ENCODE measurements at regions not wholly inside any gene's neighbourhood (a gene's known extent, or its start where the extent isn't known, plus 50 kb on each side); places are given as distances from the start of the nearest gene placed in this dataset.
A peak's percentile ranks its signal among the peaks of the same experiment; 100 is the strongest.

DNA sequence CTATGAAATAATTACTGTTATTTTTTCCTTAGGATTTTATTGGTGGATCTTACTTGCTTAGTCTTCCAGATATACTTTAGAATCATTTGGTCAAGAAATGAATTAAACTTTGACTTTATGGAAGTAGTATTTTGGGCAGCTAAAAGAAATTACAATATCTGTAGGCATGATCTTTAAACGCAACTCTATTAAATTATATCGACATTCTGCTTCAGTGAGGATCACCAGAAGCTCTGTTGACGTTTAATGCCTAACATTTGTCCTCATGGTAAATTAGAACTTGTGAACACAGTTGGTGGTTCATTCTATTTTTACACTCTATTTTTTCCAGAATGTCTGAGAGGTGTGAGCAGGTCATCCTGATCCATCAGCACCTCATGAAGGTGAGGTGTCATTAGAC, 211.6 kb downstream of the TMEM167A start:
- no peak for DNase-seq (ENCODE audit: extremely low read depth, low read depth)
- TF ChIP-seq, protein P1, sequence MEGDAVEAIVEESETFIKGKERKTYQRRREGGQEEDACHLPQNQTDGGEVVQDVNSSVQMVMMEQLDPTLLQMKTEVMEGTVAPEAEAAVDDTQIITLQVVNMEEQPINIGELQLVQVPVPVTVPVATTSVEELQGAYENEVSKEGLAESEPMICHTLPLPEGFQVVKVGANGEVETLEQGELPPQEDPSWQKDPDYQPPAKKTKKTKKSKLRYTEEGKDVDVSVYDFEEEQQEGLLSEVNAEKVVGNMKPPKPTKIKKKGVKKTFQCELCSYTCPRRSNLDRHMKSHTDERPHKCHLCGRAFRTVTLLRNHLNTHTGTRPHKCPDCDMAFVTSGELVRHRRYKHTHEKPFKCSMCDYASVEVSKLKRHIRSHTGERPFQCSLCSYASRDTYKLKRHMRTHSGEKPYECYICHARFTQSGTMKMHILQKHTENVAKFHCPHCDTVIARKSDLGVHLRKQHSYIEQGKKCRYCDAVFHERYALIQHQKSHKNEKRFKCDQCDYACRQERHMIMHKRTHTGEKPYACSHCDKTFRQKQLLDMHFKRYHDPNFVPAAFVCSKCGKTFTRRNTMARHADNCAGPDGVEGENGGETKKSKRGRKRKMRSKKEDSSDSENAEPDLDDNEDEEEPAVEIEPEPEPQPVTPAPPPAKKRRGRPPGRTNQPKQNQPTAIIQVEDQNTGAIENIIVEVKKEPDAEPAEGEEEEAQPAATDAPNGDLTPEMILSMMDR (IDR thresholded peaks at IDR 0.05; ENCODE audit: low read depth, low read length) = no peak

DNA sequence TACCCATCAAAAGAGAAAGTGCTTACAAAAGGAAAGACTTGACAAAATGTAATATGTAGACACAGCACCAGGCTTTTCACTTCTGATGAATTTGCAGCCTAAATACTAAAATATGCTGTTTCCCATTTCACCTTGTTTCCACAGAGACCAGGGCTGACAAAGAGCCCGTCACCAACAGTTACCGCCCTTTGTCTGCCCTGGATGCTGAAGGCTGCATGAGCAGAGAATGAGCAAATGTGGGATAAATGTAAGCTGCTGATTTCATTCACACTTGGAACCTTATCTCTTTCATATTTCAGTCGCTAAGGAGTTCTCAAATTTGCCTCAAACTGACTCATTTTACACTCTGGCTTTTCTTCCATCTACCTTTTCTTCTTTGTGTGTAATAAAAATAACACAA, 213.9 kb downstream of the TMEM167A start:
- TF ChIP-seq, protein P1 (IDR thresholded peaks at IDR 0.05; ENCODE audit: low read depth, low read length) = no peak
- no peak for DNase-seq (ENCODE audit: extremely low read depth, low read depth)

DNA sequence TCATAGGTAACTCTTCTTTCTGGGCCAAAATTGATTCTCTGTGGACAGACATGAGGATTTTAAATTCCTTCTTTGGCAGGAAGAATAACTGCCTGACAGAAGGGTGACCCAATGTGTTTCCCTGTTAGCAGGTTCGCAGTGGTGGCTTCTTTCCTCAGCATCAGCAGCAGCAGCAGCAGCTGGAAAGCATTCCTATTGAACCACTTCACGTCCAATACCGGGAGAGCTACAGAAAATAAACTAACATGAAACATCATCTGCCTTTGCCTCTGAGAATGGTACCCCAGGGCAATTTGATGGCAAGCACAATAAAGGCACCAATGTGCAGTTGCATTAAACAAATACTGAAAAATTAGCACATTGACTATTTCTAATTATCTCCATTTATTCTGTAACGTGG, 214.5 kb downstream of the TMEM167A start:
- DNase-seq (ENCODE audit: extremely low read depth, low read depth) = no peak
- TF ChIP-seq, protein P1 (IDR thresholded peaks at IDR 0.05; ENCODE audit: low read depth, low read length) = no peak

DNA sequence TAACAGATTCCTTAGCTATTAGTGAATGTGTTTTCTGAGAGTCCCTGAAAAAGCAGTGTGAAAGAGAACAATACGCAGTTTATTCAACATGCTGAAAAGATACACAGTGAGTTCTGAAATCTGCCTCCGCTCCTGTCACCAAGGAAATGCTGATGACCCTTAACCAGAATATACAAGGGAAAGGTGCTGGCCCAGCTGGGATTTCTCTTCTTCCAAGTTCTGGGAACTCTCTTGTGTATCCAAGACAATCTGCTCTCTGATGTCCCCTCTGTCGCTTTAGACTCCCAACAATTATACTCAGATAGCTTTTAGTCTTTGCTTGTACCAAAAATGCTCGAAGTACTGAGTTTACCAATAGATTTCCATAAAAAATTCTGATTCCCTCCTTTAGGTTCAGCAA, 214.9 kb downstream of the TMEM167A start:
- TF ChIP-seq, protein P1 (IDR thresholded peaks at IDR 0.05; ENCODE audit: low read depth, low read length) = no peak
- no peak for DNase-seq (ENCODE audit: extremely low read depth, low read depth)

DNA sequence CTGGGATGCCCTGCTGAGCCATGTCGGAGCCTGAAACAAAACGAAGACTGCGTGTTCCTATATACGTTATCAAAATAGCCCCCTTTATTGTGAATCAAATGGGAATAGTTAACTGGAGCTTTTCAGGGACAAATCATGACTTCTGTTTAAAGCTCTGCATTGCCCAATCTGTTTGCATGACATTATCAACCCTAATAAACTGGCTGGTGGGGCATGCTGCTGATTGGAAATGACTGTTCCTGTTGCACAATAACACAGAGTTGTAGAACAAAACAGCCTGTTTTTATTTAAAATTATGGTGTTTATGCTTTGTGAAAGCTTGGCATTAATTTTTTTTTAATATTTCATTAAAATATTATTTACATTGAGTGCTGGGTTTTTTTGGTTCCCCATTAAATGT, 215.5 kb downstream of the TMEM167A start:
- TF ChIP-seq, protein P1 (IDR thresholded peaks at IDR 0.05; ENCODE audit: low read depth, low read length) = no peak
- peak; percentile 55 for DNase-seq (ENCODE audit: extremely low read depth, low read depth)

DNA sequence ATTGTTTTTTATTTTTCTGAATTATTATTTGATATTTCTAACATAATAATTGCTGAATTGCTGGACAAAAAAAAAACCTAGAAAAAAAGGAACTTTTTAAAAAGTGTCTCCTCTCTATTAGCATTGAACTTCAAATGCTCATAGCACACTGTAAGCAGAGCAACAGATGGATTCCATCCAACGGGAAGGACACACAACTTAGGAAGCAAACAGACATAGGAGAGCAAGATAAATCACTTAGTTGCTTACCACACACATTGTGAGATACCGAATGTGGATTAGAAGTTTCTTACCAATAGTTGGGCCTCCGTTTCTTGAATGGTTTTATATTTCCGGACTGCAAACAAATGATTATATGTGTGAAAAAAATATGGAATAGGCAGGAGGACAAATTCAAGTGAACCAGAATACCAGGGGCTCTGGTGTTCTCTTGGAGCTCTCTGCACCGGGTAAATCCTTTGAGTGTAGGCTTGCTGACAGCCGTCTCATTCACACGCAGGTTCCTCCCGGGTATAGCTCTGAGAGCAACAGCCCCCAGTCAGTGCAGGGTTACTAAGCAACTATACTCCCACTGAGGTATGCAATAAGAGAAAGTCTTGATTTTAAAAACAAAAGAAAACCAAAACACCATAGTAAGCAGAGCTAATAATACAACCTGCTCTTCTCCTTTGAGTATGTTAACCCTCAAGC, 217.6 kb downstream of the TMEM167A start:
- TF ChIP-seq, protein P1 (IDR thresholded peaks at IDR 0.05; ENCODE audit: low read depth, low read length) = no peak
- DNase-seq (ENCODE audit: extremely low read depth, low read depth) = no peak

DNA sequence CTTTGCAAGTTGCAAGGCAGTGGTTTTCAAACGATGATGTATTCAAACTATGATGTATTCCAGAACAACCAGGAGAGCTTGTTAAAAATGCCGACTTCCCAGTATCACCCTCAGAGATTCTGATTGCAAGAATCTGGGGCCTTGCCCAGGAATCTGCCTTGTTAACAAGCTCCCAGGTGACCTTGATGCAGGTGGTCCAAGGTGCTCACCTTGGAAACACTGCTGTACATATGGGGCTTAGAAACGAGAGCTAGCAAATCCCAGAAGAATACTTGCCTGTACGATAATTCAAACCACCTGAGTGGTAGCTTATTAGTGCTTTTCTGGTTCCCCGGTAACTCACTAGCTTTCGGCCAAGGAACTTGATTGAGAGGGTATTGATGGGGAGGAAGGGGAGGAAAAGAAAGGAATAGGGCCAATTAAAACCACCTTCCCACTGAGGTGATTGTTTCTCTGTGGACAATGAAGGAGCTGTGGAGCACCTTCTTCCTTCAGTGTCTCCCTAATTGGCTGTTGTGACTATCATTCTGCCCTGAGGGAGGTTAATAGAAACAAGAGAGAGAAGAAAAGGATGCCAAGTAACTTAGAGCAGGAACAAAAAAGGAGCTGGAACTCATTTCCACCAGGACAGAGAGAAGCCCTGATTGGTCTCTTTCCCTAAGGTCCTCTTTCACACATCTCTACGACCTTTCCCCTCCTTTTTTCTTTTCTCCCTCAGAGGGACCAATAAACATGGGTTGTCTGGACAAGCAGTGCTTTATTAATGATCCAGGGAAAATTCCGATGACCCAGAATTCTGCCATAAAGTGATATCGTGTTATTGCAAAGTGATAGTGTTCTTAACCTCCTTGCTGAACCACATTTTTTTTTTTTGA, 218.8 kb downstream of the TMEM167A start:
- DNase-seq (ENCODE audit: extremely low read depth, low read depth) = no peak
- TF ChIP-seq, protein P1 (IDR thresholded peaks at IDR 0.05; ENCODE audit: low read depth, low read length) = no peak

All from AG09319 (cell line).